IgD-negative memory B cell (primary cell): ENCODE measurements at regions not wholly inside any gene's neighbourhood (a gene's known extent, or its start where the extent isn't known, plus 50 kb on each side); places are given as distances from the start of the nearest gene placed in this dataset.
"Not testable (repeated sequence)": the region's sequence is repeated elsewhere in the genome, so short reads cannot be mapped to it uniquely, and the experiment has no call there.

Source experiments
- H3K27ac Mint-ChIP-seq, 3 donors: one replicate each; pipeline ENCODE4 v1.8.0; 2020 to 2022; ENCODE audit warnings: mild to moderate bottlenecking in 3 of 3, mixed read lengths in 3 of 3, moderate library complexity in 1 of 3
- H3K27me3 Mint-ChIP-seq: one replicate; pipeline ENCODE4 v1.8.0; 2021; ENCODE audit warnings: mixed read lengths
- H3K36me3 Mint-ChIP-seq: one replicate; pipeline ENCODE4 v1.8.0; 2020; ENCODE audit warnings: mild to moderate bottlenecking, mixed read lengths
- H3K4me1 Mint-ChIP-seq, 3 donors: one replicate each; pipeline ENCODE4 v1.8.0; 2020 to 2022; ENCODE audit warnings: mixed read lengths in 3 of 3, mild to moderate bottlenecking in 1 of 3
- H3K4me3 Mint-ChIP-seq, 4 donors: one replicate each; pipeline ENCODE4 v1.8.0; 2020 to 2022; ENCODE audit warnings: mild to moderate bottlenecking in 4 of 4, mixed read lengths in 4 of 4, moderate library complexity in 3 of 4
- H3K9me3 Mint-ChIP-seq, 3 donors: one replicate each; pipeline ENCODE4 v1.8.0; 2020 to 2021; ENCODE audit warnings: mixed read lengths in 3 of 3, mild to moderate bottlenecking in 1 of 3

DNA sequence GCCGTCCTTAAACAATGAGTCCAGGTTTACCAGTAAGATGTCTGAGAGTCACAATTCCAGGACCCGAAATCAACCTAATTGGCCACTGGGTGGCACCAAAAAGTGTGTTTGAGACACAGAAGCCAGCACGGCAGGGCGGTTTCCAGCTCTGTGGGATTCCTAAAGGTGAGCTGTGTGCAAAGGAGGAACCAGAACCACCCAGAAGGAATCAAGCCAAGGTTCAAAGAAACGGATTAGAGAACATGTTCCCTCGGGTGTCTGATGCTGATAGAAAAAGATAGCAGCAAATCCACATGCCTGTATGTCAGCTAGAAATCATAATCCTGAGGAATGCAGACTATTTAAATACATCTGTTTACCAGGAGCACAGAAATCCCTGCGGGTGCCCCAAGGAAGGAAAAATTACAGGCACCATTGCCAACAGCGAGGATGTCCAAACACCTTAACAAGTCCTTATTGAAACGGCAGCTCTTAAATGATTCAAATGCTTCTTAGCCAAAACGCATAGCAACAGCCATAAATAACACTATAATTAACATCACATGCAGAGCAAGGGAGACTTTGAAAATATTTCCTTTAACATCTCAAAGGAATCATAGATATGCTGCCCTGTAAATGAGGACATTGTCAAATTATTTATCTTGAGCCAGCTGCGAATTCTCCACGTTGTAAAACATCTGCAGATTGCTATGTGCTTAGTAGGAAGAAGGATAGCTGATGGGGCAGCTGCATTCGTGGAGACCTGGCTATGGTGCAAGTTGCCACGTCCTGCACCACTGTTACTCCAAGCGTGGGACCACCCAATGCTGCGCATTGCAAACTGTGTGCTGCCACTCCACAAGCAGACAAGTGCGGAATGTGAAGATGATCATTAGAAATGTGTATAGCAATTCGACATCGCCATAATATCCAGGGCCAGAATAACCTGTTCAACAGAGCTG is 318.7 kb upstream of the NCKAP5 start:
- peaks cover 0 to 2% (median 0%) of the 10 kb centered on the region in 3 donors for H3K9me3 Mint-ChIP-seq
- H3K27me3 Mint-ChIP-seq, result no peaks in the 10 kb centered on the region
- H3K36me3 Mint-ChIP-seq, result no peaks in the 10 kb centered on the region
- H3K27ac Mint-ChIP-seq, result no peak overlapping the region
- H3K4me1 Mint-ChIP-seq, result peaks cover 0 to 6% (median 4%) of the 10 kb centered on the region in 3 donors
- no peak overlapping the region for H3K4me3 Mint-ChIP-seq

DNA sequence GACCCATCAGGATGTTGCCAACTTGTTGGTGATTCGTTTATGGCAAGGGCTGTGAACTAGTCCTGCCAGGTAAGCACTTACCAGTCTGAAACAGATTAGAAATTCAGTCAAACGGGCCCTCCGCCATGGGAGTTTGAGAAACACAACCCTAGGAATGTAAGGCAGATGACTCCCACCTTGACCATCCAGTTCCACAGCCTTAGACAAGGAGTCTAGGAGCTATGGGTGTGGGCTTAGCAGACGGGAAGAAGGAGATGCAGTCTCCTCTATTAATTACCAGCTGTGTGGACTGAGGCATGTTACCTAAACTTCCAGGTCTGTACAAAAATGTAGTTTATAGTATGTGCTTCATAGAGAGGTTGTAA is 319.4 kb upstream of the NCKAP5 start:
- Mint-ChIP-seq H3K27ac (no peak overlapping the region), H3K9me3 (no peaks in the 10 kb centered on the region), H3K27me3 (no peaks in the 10 kb centered on the region)

DNA sequence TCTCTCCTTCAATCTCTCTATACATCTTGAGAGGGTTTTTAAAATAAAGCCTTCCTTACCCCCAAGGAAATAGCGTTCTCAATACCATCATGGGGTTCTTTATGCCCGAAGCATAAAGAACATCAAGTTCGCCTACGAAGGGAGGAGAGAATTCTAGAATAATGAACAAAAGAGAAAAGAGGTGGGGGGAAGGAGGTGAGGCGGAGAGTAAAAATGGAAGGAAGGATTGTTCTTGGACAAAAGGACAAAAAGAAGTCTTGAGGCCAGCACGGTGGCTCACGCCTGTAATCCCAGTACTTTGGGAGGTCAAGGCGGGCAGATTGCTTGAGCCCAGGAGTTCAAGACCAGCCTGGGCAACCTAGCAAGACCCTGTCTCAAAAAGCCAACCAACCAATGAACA is 319.8 kb upstream of the NCKAP5 start:
- Mint-ChIP-seq H3K27me3 (no peaks in the 10 kb centered on the region), H3K4me1 (peaks cover 0 to 6% (median 4%) of the 10 kb centered on the region in 3 donors), H3K4me3 (no peak overlapping the region), H3K9me3 (no peaks in the 10 kb centered on the region), H3K27ac (no peak overlapping the region), H3K36me3 (no peaks in the 10 kb centered on the region)

More for the DNA sequence above, 319.4 kb upstream of the NCKAP5 start:
- H3K4me3 Mint-ChIP-seq, result no peak overlapping the region
- H3K36me3 Mint-ChIP-seq, result no peaks in the 10 kb centered on the region
- peaks cover 0 to 6% (median 4%) of the 10 kb centered on the region in 3 donors for H3K4me1 Mint-ChIP-seq

DNA sequence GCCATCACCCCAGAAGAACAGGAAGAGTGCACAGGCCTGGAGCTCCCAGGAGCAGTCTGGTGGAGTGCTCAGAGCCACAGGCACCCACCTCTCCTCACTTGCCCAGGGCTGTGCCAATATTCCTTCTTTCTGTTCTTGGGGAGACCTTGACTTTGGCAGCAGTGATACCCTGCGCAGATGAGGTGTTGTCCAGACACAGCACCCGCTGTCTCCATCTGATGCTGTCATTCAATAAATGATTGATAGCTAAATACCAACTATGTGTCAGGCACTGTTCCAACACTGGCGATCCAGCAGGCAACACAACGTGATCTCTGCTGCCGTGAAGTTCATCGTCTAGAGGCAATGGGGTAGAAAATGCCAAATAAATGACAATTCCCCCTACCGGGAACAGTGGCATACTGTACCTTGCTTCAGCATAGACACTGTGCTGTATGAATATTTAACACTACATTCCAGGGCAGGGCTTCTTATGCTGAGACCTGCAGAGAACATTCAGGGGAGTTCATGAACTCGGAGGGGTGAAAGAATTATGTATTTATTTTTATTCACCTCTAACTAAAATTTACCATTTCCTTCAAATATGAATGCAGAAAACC is 320.5 kb upstream of the NCKAP5 start:
- Mint-ChIP-seq H3K4me3 (no peak overlapping the region), H3K27me3 (no peaks in the 10 kb centered on the region), H3K9me3 (no peaks in the 10 kb centered on the region), H3K4me1 (peaks cover 2 to 7% (median 4%) of the 10 kb centered on the region in 3 donors), H3K36me3 (no peaks in the 10 kb centered on the region), H3K27ac (no peak overlapping the region)

DNA sequence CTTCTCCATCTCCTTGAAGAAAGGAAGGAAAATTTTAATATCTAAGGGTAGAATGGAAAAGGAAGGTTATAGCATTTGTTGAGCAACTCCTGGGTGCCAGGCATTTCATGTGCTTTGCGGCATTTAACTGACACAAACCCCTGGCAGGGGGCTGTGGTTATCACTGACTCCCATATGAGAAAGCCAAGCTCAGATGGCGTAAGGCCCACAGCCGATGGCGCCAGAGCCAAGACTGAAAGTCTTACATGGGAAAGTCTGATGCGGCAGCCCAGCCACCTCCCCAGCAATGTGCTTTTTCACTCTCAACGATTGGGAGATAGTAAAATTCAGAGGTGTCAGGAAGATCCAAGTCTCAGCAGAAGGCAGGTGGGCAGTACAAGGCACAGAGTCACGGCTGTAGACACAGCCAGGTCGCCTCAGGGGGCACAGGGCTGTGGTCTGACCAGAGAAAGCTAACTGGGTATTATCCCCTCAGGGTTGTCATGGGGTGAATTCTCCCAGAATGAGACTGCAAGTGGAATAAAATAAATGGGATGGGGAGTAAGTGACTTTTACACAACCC is 324.2 kb upstream of the NCKAP5 start:
- Mint-ChIP-seq H3K4me1 (peaks cover 3 to 13% (median 7%) of the 10 kb centered on the region in 3 donors), H3K36me3 (no peaks in the 10 kb centered on the region), H3K27me3 (no peaks in the 10 kb centered on the region), H3K27ac (no peak overlapping the region), H3K4me3 (no peak overlapping the region), H3K9me3 (no peaks in the 10 kb centered on the region)

DNA sequence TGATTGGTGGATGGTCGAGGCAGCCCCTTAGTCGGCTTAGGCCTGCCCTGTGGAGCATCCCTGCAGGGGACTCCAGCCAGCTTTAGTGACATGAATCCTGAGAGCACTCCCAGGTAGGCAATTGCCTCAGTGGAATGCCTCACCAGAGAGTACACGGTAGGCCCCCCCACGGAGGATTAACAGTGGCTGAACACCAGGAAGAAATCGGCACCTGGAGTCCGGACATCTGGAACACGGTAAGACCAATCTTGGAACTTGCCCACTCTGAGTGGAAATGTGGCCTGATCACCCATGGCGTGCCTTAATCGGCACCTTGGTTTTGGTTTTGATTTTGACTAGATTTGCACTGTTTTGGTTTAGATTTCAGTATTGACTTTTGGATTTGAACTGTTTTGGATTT is 326.2 kb upstream of the NCKAP5 start:
- Mint-ChIP-seq H3K4me1 (peaks cover 3 to 13% (median 7%) of the 10 kb centered on the region in 3 donors), H3K9me3 (peaks cover 0 to 3% (median 2%) of the 10 kb centered on the region in 3 donors), H3K4me3 (peak overlapping the region in 2 of 4 donors; percentile 36 to 44)

DNA sequence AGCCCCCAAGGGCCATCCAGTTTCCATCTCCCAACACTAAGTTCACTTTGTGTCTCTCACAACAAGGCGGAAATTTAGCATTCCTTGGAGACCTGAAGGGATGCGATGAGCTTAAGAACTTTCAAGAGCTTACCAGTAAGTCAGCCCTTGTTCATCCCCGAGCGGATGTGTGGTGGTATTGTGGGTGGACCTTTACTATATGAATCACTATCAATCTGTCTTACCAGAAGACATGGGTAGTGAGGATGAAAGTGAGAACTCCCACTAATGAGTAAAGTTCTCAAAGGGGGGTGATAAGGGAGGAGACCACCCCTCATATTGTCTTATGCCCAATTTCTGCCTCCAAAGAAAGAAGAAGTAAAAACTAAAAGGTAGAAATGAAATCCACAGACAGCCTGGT is 329.6 kb upstream of the NCKAP5 start:
- not testable (repeated sequence) for H3K36me3 Mint-ChIP-seq, H3K27me3 Mint-ChIP-seq, H3K9me3 Mint-ChIP-seq, H3K27ac Mint-ChIP-seq, H3K4me3 Mint-ChIP-seq
- H3K4me1 Mint-ChIP-seq, result peaks cover 3 to 13% (median 7%) of the 10 kb centered on the region in 3 donors

More for the DNA sequence above, 326.2 kb upstream of the NCKAP5 start:
- H3K27ac Mint-ChIP-seq, result no peak overlapping the region
- H3K27me3 Mint-ChIP-seq, result no peaks in the 10 kb centered on the region
- peaks cover under 1% of the 10 kb centered on the region for H3K36me3 Mint-ChIP-seq

DNA sequence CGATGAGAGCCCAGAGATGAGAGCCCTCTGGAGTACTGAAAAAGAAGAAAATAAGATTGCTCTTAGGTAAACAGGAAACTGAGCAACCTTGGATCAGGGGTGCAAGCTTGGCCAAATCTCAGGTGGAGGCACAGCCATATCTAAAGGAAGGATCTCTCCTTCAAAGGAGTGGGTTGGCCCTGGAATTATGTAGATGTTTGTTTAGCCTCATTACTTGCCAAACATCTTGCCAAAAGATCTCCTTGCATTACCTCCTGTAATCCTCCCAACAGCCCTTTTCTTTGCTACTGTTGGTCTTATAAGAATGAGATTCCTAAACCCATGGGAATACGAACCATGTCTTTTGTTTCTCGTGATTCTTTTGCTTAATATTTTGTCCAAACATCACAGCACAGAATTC is 332.6 kb upstream of the NCKAP5 start:
- no peak overlapping the region for H3K4me3 Mint-ChIP-seq
- H3K27ac Mint-ChIP-seq, result no peak overlapping the region
- H3K27me3 Mint-ChIP-seq, result peaks cover 1% of the 10 kb centered on the region
- H3K9me3 Mint-ChIP-seq, result peaks cover 0 to 3% (median 2%) of the 10 kb centered on the region in 3 donors
- H3K36me3 Mint-ChIP-seq, result peaks cover 5% of the 10 kb centered on the region
- no peaks in the 10 kb centered on the region for H3K4me1 Mint-ChIP-seq

DNA sequence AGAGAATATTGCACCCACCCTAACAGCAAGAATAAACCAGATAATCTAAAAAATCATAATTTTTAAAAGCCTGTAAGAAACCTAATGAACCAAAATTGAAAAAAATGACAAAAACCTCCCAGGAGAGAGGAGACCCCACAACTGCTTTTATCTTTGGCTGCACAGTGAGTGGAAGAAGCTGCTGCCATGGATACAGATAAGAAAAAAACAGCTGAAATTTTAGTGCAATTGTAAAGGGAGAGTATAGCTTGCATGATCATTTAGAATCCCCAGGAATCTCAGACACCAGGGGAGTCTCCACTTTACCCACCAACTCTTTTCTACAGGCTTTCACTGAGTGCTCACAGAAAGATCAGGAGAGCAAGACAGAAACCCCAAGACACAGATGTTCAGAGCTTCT is 338.1 kb upstream of the NCKAP5 start:
- H3K27ac Mint-ChIP-seq, result no peak overlapping the region
- H3K36me3 Mint-ChIP-seq, result peaks cover 3% of the 10 kb centered on the region
- peak overlapping the region in 1 of 4 donors; percentile 18 for H3K4me3 Mint-ChIP-seq
- peaks cover 1 to 12% (median 6%) of the 10 kb centered on the region in 3 donors for H3K9me3 Mint-ChIP-seq
- no peaks in the 10 kb centered on the region for H3K4me1 Mint-ChIP-seq
- H3K27me3 Mint-ChIP-seq, result no peaks in the 10 kb centered on the region

DNA sequence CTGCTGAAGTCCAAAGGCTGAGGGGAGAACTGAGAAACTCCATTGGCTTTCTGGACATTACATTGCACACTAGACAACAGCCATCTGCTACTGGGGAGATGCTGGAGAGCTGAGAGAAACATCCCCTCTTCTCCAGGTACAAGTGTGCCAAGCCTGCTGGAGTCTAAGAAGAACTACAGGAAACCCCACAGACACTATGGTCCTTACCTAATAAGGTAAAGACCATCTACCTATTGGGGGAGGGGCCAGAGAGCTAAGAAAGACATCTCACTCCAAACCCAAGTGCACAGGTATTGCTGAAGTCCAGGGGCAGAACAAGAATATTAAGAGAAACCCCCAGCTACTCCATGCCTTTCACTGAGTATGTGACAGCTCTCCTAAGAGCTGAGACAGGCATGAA is 338.7 kb upstream of the NCKAP5 start:
- Mint-ChIP-seq H3K4me1 (no peaks in the 10 kb centered on the region), H3K9me3 (peaks cover 1 to 12% (median 6%) of the 10 kb centered on the region in 3 donors), H3K4me3 (peak overlapping the region in 2 of 4 donors; percentile 18 to 49), H3K27ac (no peak overlapping the region), H3K27me3 (no peaks in the 10 kb centered on the region), H3K36me3 (peaks cover 3% of the 10 kb centered on the region)

DNA sequence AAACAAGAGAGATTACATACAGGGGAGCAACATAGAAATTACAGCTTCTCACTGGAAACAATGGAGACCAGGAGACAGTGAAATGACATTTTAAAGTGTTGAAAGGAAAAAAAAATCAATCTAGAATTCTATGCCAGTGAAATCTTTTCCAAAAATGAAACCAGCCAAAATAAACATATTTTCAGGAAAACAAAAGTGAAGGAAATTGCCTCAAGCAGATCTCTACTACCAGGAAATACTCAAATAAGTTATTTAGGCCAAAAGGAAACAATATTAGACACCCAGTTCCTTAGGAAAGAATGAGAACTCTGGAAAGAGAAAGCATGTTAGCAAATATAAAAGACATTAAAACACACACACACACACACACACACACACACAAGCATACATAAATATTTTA is 339.9 kb upstream of the NCKAP5 start:
- Mint-ChIP-seq H3K9me3 (peaks cover 1 to 12% (median 6%) of the 10 kb centered on the region in 3 donors), H3K36me3 (peaks cover 3% of the 10 kb centered on the region), H3K27ac (no peak overlapping the region), H3K4me3 (no peak overlapping the region), H3K27me3 (no peaks in the 10 kb centered on the region), H3K4me1 (no peaks in the 10 kb centered on the region)

DNA sequence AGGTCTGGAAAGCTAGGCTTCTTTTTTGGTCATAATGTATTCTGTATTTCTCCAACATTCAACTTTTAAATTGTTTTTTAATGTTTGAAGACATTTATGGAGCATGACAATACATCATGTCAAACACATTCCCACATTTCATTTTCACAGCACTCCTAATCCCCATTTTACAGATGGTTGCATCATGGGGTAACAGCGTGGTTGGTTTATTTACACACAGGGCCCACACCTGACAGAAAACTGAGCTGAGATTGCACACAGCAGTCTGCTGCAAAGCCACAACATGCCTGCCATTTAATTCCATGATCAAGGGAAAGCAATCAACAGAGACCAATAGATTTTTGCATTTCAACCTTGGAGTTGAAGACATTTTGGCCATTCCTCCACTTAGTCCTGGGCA is 335.7 kb upstream of the MGAT5 start:
- Mint-ChIP-seq H3K4me3 (no peak overlapping the region), H3K9me3 (peaks cover 0 to 3% (median 0%) of the 10 kb centered on the region in 3 donors), H3K27ac (no peak overlapping the region), H3K27me3 (no peaks in the 10 kb centered on the region), H3K36me3 (no peaks in the 10 kb centered on the region), H3K4me1 (no peaks in the 10 kb centered on the region)

DNA sequence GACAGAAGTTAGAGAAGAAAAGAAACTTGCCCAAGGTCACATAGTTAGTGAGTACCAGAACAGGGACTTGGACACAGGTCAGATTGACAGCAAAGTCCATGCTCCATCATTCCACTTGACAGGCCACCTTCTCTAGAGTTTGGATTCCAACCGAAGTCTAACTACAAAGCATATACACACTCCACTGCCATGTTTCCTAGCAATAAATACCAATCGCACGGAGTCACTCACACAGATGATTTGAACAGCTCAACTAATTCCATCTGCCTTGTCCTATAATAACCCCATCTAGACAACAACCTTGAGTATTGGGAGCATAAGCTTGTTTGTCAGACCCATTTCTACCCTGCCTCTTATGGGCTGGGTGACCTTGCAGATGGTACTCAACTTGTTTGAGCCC is 334.6 kb upstream of the MGAT5 start:
- peaks cover 0 to 3% (median 0%) of the 10 kb centered on the region in 3 donors for H3K9me3 Mint-ChIP-seq
- no peak overlapping the region for H3K27ac Mint-ChIP-seq
- no peaks in the 10 kb centered on the region for H3K27me3 Mint-ChIP-seq
- H3K4me3 Mint-ChIP-seq, result no peak overlapping the region
- H3K36me3 Mint-ChIP-seq, result no peaks in the 10 kb centered on the region
- H3K4me1 Mint-ChIP-seq, result no peaks in the 10 kb centered on the region

DNA sequence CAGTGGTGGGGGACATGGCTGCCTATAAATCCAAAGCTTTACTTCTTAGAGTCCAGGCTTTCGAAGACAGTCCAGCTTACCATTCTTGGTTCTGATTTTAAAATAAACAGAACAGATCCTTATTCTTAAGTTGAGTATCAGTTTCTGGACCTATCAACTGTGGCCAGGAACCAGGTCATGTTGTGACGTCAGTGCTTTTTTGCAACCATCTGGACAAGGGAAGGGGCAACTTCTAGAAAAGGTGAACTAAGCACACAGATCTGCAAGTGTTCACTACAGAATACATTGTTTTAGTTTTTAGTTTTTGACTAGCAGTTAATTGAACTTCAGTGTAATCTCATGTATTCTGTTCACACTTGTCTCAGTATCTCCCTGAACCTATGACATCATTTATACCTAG is 326.0 kb upstream of the MGAT5 start:
- Mint-ChIP-seq H3K36me3 (no peaks in the 10 kb centered on the region), H3K9me3 (peaks cover 0 to 2% (median 2%) of the 10 kb centered on the region in 3 donors), H3K4me1 (no peaks in the 10 kb centered on the region), H3K27me3 (no peaks in the 10 kb centered on the region), H3K27ac (no peak overlapping the region), H3K4me3 (no peak overlapping the region)

DNA sequence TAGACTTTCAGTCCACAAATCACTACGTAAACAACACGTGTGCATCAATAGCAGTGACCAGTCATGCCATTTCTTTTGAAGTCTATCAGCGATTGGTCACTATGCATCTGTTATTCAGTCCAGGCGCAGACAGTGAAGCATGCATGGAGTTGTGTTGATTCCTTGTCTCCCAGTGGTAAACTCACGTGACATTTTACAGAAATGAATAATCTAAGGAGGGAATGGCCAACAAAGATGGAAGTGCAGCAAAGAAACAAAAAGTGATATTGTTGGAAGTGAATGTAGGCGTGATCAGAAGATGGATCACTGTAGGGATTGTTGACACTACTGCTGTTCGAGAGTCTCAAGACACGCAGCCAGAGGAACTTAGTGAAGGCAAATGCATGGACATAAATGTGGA is 317.8 kb upstream of the MGAT5 start:
- Mint-ChIP-seq H3K9me3 (peaks cover 2 to 7% (median 4%) of the 10 kb centered on the region in 3 donors), H3K4me3 (no peak overlapping the region), H3K36me3 (no peaks in the 10 kb centered on the region), H3K4me1 (peaks cover 0 to 1% (median 0%) of the 10 kb centered on the region in 3 donors), H3K27me3 (no peaks in the 10 kb centered on the region), H3K27ac (no peak overlapping the region)
